ENCODE measurements at regions not wholly inside any gene's neighbourhood (a gene's known extent, or its start where the extent isn't known, plus 50 kb on each side); places are given as distances from the start of the nearest gene placed in this dataset.
"Not testable (repeated sequence)": the region's sequence is repeated elsewhere in the genome, so short reads cannot be mapped to it uniquely, and the experiment has no call there.

DNA sequence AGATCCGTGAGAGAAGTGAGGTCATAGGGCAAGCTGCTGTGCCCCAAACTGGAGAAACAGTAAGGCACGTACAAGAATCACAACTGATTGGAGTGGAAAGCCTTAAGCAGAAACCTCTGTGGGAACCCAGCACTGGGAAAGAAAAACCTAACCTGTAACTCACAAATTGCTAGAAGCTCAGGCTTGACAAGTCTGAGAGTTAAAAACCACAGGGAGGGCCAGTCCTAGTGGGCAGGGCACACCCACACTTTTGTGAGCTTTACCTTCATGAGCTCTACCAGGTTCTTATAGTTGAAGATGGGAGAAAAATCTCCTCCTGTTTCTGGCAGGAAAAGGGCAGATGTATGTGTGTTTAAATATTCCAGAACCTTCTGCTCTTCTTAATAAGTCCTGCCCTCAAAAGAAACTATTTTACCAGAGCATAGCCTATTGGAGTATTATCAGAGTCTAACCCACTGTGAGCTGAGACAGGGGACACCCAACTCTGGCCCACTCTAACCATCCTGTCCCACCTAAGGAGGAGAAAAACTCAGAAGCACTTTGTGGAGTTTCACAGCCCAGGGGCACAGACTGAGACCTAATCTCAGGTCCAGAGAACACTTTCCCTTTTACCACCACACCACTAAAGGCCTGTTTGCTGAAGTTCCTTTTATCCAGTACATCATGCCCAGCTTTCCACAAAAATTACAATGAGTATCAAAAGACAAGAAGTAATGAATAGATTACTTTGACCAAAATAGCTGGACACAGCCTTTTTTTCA lies 1265.7 kb upstream of the CHAC2 start:
- no peak for DNase-seq

DNA sequence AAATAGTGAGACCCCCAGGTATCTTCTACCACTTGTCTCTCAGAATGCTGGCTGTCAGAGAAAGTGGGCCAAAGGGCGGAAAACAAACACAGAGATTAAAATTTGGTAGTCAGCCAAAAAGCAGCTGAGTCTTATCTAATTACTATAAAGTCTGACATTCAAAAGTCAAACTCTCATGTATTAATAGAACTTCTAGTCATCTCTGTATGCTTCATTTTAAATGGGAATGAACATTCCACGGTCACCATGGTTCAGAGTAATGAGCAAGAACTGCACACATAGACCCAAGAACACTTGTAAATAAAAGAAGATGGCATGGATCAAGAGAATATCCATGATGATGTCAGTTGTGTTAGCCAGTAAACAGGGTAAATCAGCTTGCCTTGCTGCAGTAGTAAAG lies 1267.0 kb upstream of the CHAC2 start:
- DNase-seq = no peak

DNA sequence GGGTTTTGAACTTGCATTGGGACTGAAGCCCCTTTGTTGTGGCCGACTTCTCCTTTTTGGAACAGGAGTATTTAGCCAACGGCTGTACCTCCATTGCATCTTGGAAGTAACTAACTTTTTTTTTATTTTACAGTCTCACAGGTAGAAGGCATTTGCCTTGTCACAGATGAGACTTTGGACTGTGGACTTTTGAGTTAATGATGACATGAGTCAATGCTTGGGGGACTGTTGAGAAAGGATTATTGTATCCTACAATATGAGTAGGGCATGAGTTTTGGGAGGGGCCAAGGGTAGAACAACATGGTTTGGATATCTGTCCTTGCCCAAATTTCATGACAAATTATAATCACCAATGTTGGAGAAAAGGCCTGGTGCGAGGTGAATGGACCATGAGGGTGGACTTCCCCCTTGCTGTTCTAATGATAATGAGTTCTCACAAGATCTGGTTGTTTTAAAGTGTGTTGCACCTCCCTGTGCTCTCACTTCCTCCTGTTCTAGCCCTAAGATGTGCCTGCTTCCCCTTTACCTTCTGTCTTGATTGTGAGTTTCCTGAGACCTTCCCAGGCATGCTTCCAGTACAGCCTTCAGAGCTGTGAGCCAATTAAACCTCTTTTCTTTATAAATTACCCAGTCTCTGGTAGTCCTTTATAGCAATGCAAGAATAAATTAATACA lies 1269.4 kb upstream of the CHAC2 start:
- DNase-seq = no peak

GRCh38 chr2:52495816-52496215 lies 1271.8 kb upstream of the CHAC2 start:
- no peak for DNase-seq

DNA sequence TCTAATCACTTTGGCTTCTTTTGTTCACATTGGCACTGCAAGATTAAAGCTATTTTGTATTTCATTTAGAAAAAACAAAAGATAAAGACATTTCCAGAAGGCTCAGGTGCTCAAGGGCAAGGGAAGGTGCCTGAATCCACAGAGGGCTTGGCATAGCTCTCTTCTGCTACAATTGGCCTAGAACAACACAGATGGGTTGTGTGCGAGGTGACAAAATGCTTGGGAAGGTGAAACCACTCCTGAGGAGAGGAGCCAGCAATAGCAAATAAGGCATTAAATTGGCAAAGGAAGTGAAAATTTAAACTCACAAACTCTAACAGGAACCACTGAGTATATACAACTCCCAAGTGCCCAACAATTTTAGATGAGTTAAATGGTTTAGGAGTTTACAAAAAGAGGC lies 1290.4 kb upstream of the CHAC2 start:
- no peak for DNase-seq

DNA sequence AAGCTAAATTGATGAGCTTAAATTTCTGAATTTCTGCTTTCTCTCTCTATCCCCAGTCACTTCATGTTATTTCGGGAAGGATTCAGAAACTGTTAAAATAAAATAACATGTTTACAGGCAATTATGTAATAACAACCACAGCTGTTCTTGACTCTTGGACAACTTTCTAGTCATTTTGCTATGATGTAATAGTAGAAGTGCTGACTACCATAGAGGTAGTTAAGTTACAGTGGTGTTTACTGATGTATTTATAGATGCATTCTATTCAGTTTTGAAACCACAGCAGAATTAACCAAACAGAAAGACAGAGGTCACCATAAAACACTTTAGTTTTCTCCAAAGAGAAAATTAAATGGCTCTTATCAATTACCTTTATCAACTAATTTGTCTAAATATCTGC lies 1292.0 kb upstream of the CHAC2 start:
- no peak for DNase-seq

DNA sequence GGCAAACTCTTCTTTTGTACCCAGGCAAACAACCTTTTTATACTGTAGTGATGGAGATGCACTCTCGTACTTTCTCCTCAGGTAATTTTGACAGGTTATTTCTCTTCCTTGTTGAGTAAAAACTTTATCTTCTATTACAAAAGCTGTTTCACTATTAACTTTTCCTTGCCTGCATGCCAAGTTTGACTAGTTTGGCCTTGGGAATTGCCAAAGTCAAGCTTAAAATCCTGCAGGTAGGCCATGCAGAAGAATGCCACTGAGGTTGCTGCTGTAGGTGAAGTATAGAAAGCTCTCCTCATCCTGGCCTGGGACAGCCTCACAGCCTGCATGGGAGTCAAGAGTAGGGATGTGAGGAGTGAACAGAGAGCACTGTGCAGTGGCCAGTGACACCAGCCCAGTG lies 1293.5 kb upstream of the CHAC2 start:
- DNase-seq = no peak

GRCh38 chr2:52473526-52473925 lies 1294.1 kb upstream of the CHAC2 start:
- DNase-seq = no peak

DNA sequence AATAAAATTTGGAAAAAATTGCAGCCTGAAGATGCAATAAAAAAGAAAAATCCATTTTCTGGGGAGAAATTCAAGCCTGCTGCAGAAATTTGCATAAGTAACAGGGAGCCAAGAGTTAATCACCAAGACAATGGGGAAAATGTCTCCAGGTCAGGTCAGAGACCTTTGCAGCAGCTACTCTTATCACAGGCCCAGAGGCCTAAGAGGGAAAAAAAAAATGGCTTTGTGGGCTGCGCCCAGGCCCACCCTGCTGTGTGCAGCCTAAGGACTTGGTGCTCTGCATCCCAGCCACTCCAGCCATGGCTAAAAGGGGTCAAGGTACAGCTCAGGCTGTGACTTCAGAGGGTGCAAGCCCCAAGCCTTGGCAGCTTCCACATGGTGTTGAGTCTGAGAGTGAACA lies 1297.1 kb upstream of the CHAC2 start:
- not testable (repeated sequence) for DNase-seq

DNA sequence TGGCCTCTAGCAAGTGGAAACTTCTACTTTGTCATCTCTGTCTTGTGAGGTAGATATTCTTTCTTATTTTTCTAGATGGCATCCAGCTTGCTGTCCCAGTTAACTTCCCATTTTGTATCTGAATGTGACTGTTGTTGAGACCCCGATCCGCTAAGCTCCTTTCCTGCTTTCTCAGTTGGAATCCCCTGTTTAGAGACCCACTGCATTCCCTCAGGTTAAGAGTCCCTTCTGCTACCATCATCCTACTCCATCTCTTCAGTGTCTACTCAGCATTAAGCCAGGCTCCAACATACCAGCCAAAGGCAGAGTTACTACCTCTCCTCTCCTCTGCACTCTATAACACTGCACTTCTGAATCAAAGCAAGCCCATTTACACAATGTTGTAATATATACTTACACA lies 1300.4 kb upstream of the CHAC2 start:
- DNase-seq = no peak

DNA sequence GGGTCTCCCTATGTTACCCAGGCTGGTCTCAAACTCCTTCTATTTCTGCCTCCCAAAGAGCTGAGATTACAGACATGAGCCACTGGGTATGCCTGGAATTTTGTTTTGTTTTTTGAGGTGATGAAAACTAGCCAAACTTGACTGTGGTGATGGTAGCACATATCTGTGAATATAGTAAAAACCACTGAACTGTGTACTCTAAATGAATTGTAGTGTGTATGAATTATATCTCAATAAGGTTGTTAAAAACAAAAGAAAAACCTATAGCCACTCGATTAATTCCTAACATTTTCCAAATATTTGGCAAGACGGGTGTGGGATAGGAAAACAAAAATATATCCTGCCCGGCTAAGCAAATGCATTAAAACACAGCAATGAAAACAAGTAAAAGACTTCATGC lies 1302.3 kb upstream of the CHAC2 start:
- DNase-seq = no peak

DNA sequence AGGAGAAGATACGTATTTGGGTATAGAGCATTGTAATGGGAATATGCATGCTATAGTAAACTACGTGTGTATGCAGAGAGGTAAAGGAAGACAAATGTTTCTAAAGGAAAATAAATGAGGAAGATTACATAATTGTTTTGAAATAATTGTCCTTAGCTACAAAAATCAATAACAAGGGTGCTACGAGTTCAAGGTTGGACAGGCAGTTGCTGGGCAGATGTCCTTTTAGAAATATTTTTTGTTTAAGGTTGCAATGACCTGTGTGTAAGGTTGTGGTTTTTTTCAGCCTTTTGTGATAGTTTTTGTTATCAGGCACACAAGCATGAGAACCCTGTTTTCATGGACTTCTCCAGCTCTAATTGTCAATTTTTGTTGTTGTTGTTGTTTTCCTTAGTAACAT lies 1304.1 kb upstream of the CHAC2 start:
- DNase-seq = no peak

DNA sequence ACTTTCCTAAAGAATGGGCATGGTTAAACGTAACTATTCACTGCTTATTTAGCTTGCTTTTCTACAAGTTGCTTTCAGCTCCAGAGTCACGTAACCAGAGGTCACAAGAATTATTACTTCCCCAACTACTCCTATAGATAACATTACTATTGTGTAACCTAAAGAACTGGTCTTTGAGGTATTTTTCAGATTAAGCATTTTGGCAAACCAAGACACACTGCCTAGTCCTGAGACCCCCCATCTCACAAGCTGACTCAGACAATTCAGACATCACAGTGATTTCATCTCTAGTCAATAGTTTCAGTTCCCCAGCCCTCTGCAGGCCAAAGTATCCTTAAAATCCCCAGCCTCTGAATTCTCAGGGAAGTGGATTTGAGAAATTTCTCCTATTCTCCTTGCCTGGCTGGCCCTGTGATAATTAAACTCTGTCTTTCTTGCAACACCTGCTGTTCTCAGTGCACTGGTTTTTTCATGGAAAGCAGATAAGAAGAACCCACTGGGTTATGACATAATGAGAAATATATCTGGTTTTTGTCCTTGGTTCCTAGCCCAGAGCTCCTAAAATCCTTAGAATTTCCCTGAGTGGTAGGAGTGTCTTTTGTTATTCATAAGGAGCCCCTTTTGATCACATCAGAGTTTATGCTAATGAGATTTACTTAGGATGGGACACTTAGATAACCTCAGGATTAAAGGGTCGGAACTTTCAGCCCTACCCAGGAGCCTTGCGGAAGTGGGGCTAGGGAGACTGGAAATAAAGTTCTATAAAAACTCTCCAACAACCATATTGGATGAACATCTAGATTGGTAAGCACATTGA lies 1310.8 kb upstream of the CHAC2 start:
- no peak for DNase-seq

GRCh38 chr2:52454962-52455361 lies 1312.6 kb upstream of the CHAC2 start:
- DNase-seq = no peak

DNA sequence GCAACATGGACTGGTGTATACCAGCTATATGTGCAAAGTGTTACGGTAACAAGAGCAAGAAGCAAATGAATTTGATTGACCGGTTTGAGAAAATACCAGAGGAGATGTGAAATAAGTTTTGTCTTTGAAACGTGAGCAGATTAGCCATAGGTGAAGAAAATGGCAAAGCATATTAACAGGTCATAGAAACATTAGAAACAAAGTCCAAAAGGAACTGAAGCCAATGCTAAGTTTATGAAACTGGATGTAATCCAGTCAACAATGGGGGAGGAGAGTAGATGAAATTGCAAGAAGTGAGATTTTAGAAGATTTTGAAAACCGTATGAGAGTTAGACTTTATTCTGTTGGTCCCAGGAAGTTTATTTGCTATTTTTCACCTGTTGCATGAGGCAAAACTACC lies 1315.4 kb upstream of the CHAC2 start:
- DNase-seq = no peak

DNA sequence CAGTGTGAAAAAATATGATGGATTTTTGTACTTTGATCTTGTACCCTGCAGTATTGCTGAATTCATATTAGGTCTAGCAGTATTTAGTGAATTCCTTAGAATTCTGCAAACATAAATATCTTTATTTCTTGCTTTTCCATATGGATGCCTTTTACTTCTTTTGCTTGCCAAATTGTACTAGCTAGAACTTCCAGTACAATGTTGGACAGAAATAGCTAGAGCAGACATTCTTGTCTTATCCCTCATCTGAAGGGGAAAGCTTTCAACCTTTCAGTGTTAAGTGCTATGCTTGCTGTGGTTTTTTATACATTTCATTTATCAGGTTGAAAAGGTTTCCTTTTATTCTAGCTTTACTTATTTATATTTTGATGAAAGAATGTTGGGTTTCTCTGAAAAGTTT lies 1321.9 kb upstream of the CHAC2 start:
- DNase-seq = no peak

DNA sequence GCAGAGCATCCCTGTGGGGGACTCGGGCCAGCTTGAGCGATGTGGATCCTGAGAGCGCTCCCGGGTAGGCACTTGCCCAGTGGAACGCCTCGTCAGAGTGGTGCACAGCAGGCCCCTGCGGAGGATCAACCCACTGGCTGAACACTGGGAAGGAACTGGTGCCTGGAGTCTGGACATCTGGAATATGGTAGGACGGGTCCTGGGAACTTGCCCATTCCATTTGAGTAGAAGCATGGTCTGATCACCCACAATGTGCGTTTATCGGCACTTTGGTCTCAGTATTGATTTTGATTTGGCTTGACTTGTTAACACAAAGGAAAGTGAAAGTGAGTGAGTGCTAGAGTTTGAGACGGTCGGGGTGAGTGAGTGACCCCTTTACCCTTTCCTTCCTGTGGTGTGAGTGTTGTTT lies 1336.2 kb upstream of the CHAC2 start:
- DNase-seq = no peak

DNA sequence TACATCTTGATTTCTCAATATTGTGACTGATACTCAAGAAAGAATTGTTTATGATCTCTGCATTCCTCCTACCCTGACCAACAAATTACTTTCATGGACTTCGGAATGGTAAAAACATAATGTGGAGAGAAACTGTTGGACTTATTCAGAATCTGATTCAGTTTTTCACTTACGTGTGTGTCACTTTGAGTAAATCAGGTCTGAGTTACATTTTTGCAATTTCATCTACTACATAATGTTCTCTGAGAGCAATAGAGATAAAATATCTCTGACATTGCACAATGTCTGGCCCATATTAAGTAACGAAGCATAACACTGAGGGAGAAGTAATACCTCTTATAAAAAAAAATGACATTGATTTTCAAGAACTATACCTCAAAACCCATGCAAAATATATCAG lies 1337.9 kb upstream of the CHAC2 start:
- DNase-seq = no peak

- DNase-seq = no peak
Observed at GRCh38 chr2:52429171-52429570, 1338.4 kb upstream of the CHAC2 start.

GRCh38 chr2:52428224-52428623 lies 1339.4 kb upstream of the CHAC2 start:
- no peak for DNase-seq

DNA sequence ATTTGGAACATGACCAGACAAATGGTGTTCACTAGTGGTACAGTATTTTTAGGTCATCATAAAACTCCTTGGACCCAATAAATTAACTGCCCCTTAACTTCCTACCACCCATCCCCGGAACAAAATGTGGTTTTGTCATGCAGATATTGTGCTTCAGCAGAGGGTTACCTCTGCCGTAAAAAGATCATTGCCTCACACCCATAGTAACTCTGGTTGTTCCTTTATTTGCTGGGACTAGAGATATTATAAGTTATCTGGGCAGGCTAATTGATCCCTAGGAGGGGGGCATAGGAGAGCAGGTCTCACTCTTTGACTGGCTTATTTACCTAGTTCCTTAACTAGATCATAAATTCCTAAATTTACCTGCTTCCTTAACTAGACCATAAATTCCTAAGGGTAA lies 1343.9 kb upstream of the CHAC2 start:
- no peak for DNase-seq

- DNase-seq = no peak
Observed at GRCh38 chr2:52423111-52423510, 1344.5 kb upstream of the CHAC2 start.

DNA sequence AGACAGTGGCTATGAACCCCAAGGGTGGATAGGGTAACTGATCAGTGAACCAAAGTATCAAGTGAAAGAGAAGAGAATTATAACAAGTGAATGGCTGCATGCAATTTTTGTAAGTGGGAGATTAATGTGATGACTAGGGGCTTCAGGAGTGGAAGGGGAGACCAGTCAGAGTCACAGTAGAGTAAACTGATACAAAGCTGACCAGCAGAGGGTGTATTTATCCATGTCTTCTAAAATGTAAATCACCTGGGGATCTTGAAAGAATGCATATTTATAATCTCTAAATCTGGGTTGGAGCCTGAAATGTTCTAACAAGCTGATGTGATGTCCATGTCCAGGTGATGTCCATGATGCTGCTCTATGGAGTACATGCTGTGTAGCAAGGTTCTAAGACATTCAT lies 1351.3 kb upstream of the CHAC2 start:
- no peak for DNase-seq

Measured in NCI-H774 (cell line).